Hematopoietic multipotent progenitor cell treated with erythropoietin and hydrocortisone succinate and interleukin-3 and kit ligand, for 4 days (in vitro differentiated cells): ENCODE measurements at regions not wholly inside any gene's neighbourhood (a gene's known extent, or its start where the extent isn't known, plus 50 kb on each side); places are given as distances from the start of the nearest gene placed in this dataset.

Experiments used
- DNase-seq: peaks from one replicate; pipeline ENCODE4 v3.0.0-alpha.2; 2015

GRCh38 chr15:39095218-39095879 lies 485.5 kb upstream of the THBS1 start:
- DNase-seq: no peak

GRCh38 chr15:39096608-39097205 lies 484.2 kb upstream of the THBS1 start:
- no peak for DNase-seq

- peak; percentile 5 for DNase-seq
These were observed 481.4 kb upstream of the THBS1 start for GRCh38 chr15:39099524-39099923.

GRCh38 chr15:39100106-39100660 lies 480.7 kb upstream of the THBS1 start:
- DNase-seq: no peak

GRCh38 chr15:39102431-39102830 lies 478.4 kb upstream of the THBS1 start:
- no peak for DNase-seq

GRCh38 chr15:39106950-39107349 lies 473.9 kb upstream of the THBS1 start:
- no peak for DNase-seq

GRCh38 chr15:39108021-39108420 lies 472.9 kb upstream of the THBS1 start:
- no peak for DNase-seq

GRCh38 chr15:39110336-39110735 lies 470.5 kb upstream of the THBS1 start:
- no peak for DNase-seq

- no peak for DNase-seq
These were observed 470.1 kb upstream of the THBS1 start for GRCh38 chr15:39110746-39111145.

GRCh38 chr15:39113741-39114140 lies 467.1 kb upstream of the THBS1 start:
- no peak for DNase-seq

- no peak for DNase-seq
These were observed 466.0 kb upstream of the THBS1 start for GRCh38 chr15:39114690-39115378.

- no peak for DNase-seq
These were observed 465.4 kb upstream of the THBS1 start for GRCh38 chr15:39115379-39116057.

- no peak for DNase-seq
These were observed 462.4 kb upstream of the THBS1 start for GRCh38 chr15:39118510-39118909.

- no peak for DNase-seq
These were observed 456.7 kb upstream of the THBS1 start for GRCh38 chr15:39124155-39124552.

GRCh38 chr15:39124553-39125171 lies 456.2 kb upstream of the THBS1 start:
- DNase-seq: no peak

- DNase-seq: no peak
These were observed 455.7 kb upstream of the THBS1 start for GRCh38 chr15:39125226-39125625.

GRCh38 chr15:39125904-39126303 lies 455.0 kb upstream of the THBS1 start:
- DNase-seq: peak; percentile 76

- peak; percentile 7 for DNase-seq
These were observed 453.6 kb upstream of the THBS1 start for GRCh38 chr15:39127151-39127790.

- peak; percentile 78 for DNase-seq
These were observed 452.8 kb upstream of the THBS1 start for GRCh38 chr15:39127925-39128617.

- DNase-seq: no peak
These were observed 452.1 kb upstream of the THBS1 start for GRCh38 chr15:39128746-39129145.

- DNase-seq: no peak
These were observed 450.1 kb upstream of the THBS1 start for GRCh38 chr15:39130556-39131379.
